NCI-H748 (cell line): ENCODE measurements at regions not wholly inside any gene's neighbourhood (a gene's known extent, or its start where the extent isn't known, plus 50 kb on each side); places are given as distances from the start of the nearest gene placed in this dataset.
"Not testable (repeated sequence)": the region's sequence is repeated elsewhere in the genome, so short reads cannot be mapped to it uniquely, and the experiment has no call there.

Experiments
- DNase-seq: peaks from one replicate; lab custom pipeline; 2025; ENCODE audit not compliant: unreplicated experiment; lab: John Stamatoyannopoulos, UW

- no peak for DNase-seq
These were observed 99.6 kb upstream of the CDC42BPA start for GRCh38 chr1:227417756-227418480.

DNA sequence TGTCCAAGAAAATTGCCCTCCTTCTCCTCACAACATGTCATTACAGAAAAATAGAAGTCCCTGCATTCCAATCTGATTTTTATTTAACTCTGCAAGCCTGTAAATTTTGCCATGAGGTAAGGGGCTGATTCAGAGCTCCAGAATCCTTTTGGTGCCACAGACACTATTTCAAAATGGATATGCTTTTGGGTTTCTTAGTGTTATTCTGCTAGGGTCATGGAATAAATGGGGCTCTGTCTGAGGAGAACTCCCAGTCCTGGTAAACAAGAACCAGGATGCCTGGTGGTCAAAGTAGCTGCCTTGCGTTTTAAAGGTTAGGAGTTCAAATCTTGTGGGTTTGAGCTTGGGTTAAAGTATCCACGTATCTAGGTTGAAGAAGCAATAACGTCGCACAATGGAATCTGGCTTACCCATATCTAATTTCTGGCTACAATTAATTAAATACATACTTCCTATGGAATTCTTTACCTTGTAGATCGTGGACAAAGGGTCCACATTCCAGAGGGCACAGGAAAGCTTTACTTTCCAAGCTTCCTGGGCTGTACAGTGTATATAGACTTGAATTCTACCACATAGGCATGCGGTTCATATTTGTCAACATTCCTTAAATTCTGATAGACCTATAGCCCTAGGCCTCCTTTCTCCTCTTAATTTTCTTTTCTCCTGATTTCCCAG lies 98.0 kb upstream of the CDC42BPA start:
- DNase-seq: no peak

DNA sequence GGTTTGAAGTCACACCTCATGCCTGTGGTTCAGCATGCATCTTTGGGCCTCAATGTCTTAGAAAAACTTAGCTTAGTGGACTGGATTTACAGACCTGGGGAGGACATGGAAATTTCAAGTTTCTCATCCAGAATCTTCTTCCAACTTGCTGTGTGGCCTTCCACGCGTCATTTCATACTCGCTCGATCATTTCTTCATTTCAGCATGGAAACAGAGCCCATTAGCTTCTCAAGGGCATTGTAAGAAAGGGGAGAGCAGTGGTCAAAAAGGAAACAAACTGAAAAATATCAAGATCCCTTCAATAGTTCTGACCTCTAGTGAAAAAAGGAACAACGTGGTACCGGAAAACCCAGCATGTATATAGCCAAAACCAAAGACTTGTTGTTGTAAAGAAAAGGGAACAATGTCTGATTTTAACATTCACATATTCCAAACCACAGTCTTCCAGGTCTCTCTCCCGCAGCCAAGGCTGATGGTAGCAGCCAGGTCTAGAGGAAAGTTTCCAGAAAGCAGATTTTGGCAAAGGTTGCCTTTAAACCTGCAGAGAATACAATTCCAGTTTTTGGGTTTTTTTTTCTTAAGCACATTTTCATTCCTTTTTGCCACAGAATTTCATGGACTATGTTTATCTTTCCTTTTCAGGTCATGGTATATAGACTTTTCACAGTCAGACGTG lies 97.0 kb upstream of the CDC42BPA start:
- DNase-seq: no peak

DNA sequence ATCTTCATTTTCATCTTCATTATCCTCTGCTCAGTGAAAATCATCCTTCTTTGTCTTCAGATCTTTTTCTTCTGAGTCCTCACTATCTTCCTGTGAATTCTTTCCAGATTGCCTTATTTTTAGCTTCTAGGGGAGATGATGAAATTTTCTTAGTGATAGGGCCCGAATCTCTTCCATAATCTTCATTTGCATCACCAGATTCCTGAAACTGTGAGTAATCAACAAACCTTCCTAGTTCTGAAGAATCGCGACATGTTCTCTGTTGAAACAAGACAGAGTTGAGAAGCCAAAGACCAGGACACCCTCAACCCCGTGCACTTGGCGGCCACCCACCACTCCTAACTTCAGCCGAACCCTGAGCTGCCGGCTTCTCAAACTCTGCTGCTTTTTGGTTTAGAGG lies 92.8 kb upstream of the CDC42BPA start:
- DNase-seq: no peak

DNA sequence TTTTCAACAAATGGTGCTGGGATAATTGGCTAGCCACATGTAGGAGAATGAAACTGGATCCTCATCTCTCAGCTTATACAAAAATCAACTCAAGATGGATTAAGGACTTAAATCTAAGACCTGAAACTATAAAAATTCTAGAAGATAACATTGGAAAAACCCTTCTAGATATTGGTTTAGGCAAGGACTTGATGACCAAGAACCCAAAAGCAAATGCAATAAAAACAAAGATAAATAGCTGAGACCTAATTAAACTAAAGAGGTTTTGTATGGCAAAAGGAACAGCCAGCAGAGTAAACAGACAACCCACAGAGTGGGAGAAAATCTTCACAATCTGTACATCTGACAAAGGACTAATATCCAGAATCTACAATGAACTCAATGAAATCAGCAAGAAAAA lies 88.0 kb upstream of the CDC42BPA start:
- DNase-seq: not testable (repeated sequence)

GRCh38 chr1:227403535-227403934 lies 85.2 kb upstream of the CDC42BPA start:
- DNase-seq: no peak

GRCh38 chr1:227401562-227402342 lies 83.5 kb upstream of the CDC42BPA start:
- DNase-seq: peak; percentile 19

GRCh38 chr1:227399152-227399730 lies 80.9 kb upstream of the CDC42BPA start:
- no peak for DNase-seq

- DNase-seq: no peak
These were observed 79.2 kb upstream of the CDC42BPA start for GRCh38 chr1:227397354-227397978.

GRCh38 chr1:227396539-227397353 lies 78.5 kb upstream of the CDC42BPA start:
- no peak for DNase-seq

GRCh38 chr1:227395426-227396028 lies 77.2 kb upstream of the CDC42BPA start:
- DNase-seq: no peak

DNA sequence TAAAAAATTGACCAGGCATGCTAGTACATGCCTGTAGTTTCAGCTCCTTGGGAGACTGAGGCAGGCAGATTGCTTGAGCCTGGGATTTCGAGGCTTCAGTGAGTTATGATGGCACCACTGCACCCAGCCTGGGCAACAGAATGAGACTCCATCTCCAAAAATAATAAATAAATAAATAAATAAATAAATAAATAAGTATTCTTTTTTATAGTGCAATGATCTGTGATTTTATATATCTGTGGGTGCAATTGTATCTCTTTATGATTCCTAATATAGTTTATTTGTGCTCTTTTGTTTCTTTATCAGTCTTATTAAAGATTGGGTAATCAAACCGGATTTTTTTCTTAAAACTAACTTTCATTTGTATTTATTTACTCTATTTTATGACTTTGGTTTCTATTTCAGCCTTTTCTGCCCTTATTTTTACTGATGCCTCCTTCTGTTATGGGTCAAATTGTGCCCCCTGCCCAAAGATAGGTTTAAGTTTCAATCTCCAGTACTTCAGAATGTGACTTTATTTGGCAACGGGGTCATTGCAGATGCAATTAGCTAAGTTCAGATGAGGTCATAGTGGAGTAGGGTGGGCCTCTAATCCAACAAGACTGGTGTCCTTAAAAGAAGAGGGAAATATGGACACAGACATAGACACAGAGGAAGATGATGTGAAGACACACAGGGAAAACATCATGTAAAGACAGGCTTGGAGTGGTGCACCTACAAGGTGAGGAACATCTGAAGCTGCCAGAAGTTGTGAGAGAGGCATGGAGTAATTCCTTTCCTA lies 74.9 kb upstream of the CDC42BPA start:
- no peak for DNase-seq

DNA sequence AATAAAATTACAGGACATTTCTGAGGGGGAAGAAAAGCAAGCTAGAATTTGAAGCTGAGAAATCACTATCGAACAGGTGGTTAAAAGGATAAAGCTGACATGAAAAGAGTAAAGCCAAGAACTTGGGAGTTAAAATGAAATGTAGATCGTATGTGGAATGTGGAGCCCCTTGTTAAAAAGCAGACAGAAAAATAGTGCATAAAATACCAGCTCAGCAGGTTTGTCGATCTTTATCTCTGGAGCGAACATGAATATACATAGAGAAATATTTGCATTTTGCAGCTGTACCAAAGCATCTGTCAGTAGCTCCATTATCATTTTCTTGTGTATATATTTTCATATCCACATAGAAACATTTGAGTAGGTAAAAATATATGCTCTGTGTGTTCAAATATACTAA lies 73.6 kb upstream of the CDC42BPA start:
- DNase-seq: no peak

DNA sequence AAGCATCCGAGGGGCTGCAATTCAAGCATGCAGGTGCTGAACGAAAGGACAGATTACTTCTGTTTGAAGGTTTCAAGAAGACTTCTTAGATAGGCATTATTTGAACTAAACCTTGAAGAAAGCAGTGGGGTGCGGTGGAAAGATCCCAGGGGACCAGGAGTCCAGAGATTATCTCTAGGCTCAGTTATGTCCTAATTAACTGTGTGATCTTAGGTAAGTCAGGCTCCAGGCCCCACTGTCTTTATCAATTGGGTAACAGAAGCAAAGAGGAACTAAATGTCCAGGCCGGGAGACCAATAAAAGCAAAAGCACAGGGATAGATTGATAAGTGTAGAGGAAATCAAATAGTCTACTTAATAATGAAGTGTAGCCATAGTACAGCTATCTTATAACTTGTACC lies 72.9 kb upstream of the CDC42BPA start:
- no peak for DNase-seq

DNA sequence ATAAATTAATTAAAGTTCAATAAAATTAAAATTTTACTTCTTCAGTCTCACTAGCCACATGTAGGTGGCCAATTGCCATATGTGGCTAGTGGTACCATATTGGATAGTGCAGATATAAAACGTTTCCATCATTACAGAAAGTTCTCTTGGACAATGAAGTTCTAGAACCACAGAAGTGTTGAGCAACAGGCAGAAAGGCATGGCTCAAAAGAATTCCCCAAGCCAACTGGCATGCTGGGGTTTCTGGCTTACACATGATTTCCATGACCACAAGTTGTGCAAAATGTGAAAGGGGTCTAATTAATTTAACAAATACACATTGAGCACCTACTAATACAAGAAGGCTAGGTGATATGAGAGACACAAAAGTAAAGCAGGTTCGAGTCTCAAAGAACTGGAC lies 72.2 kb upstream of the CDC42BPA start:
- no peak for DNase-seq

DNA sequence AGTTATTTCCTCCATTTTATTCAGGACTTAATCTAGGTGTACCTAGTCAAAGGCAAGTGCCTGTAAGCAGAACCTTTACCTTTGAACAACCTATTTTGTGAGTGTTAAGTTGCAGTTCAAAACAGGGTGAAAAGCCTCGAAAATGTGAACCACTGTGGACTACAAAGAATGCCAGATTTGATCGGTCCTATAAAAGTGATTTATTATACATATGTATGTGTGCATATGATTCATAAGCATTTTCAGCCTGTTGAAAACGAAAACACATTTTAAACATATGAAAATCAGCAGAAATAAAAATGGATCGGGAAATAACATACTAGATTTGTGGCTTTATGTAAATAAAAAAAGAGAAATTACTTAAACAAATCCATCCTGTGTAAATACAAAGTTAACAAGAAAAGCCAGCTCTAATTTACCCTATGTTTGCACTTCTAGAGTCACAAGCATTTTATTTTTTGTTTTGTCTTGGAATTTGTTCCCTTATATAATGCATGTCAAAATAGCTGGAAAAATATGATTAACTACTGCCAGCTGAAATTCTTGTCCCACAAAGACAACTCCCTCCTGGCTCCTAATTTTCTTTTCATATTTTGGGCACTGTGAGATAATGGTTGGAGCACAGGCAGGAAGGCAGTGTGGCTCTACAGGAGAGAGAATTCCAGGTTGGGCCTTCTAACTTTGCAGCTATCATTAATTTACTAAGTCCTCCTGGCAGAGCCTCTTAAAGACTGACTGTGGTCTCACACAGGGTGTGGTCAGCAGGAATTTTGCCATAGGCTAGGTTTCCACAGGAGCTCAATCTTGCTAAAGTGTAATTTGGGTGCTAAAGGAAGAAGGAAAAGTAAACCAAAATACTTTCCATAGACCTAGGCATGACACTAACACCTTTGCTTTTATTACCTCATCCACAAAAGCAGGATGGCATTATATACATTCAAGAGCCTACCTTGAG lies 70.2 kb upstream of the CDC42BPA start:
- no peak for DNase-seq

DNA sequence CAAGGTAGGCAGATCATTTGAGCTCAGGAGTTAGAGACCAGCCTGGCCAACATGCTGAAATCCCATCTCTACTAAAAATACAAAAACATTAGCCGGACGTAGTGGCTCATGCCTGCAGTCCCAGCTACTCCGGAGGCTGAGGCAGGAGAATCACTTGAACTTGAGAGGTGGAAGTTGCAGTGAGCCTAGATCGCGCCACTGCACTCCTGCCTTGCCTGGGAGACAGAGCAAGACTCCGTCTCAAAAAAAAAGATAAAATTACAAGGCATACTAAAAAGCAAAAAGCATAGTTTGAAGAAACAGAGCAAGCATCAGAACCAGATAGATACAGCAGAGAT lies 61.2 kb upstream of the CDC42BPA start:
- no peak for DNase-seq
